Gastrocnemius medialis (tissue), 4 donors: ENCODE measurements at regions not wholly inside any gene's neighbourhood (a gene's known extent, or its start where the extent isn't known, plus 50 kb on each side); places are given as distances from the start of the nearest gene placed in this dataset.

Experiments
- ATAC-seq, 2 donors: fragments of 150-250 bp; one replicate each; pipeline ENCODE4 v1.9.1; 2016
- DNase-seq, 2 donors: peaks; one replicate each; pipeline ENCODE4 v3.0.0-alpha.2; 2019
- H3K27ac ChIP-seq, 4 donors: fragments of 200-600 bp; sonication (generic); 1 replicate in 1 of 4; 2 replicates in 3 of 4; pipeline ENCODE4 v1.5.1; 2016 to 2018; ENCODE audit warnings: mild to moderate bottlenecking in 2 of 4, moderate library complexity in 1 of 4
- H3K27me3 ChIP-seq, 3 donors: fragments of 200-600 bp; sonication (generic) in 2 of 3; 1 replicate in 1 of 3; 2 replicates in 2 of 3; pipeline versions ENCODE4 v1.5.1 to v1.6.0; 2016 to 2019; ENCODE audit warnings: mild to moderate bottlenecking in 1 of 3, moderate library complexity in 1 of 3
- H3K36me3 ChIP-seq, 2 donors: fragments of 200-600 bp; sonication (generic) in 1 of 2; one replicate each; pipeline ENCODE4 v1.5.1; 2017 to 2018
- H3K4me1 ChIP-seq, 2 donors: fragments of 200-600 bp; sonication (generic) in 1 of 2; one replicate each; pipeline ENCODE4 v1.5.1; 2016 to 2017; ENCODE audit warnings: mild to moderate bottlenecking in 2 of 2
- H3K4me3 ChIP-seq, 4 donors: fragments of 200-600 bp; sonication (generic) in 3 of 4; 1 replicate in 1 of 4; 2 replicates in 3 of 4; pipeline ENCODE4 v1.5.1; 2016 to 2019; ENCODE audit warnings: mild to moderate bottlenecking in 2 of 4
- H3K9me3 ChIP-seq, 3 donors: fragments of 200-600 bp; sonication (generic) in 2 of 3; 1 replicate in 1 of 3; 2 replicates in 2 of 3; pipeline ENCODE4 v1.5.1; 2016 to 2019
- POLR2A ChIP-seq, 2 donors: fragments of 450-650 bp; IDR thresholded peaks; one replicate each; pipeline ENCODE4 v1.6.1; 2017; ENCODE audit warnings: antibody characterized with exemption in 2 of 2, mild to moderate bottlenecking in 2 of 2, moderate library complexity in 2 of 2
- in situ Hi-C, 4 donors: fragments of 200-750 bp; cut with MboI; loops; one replicate each; pipeline versions ENCODE4 v1.15.0 to v1.8.0; 2017; ENCODE audit warnings: low sequenced_read_pairs in 4 of 4
- intact Hi-C: fragments of 100-400 bp; cut with DNase I; formaldehyde crosslinking; loops from one replicate; pipeline ENCODE4 v1.15.1; 2023; ENCODE audit warnings: low total_unique reads
- TF ChIP-seq, protein P1 (sequence below), 5 experiments: fragments of 450-650 bp in 3 of 5; fragments of 200-600 bp in 2 of 5; sonication (generic) in 2 of 5; IDR thresholded peaks in 4 of 5; conservative IDR thresholded peaks in 1 of 5; 1 replicate in 4 of 5; 2 replicates in 1 of 5; pipeline ENCODE4 v1.5.1; 2016 to 2019; ENCODE audit warnings: antibody characterized with exemption in 5 of 5, mild to moderate bottlenecking in 3 of 5, moderate library complexity in 3 of 5

DNA sequence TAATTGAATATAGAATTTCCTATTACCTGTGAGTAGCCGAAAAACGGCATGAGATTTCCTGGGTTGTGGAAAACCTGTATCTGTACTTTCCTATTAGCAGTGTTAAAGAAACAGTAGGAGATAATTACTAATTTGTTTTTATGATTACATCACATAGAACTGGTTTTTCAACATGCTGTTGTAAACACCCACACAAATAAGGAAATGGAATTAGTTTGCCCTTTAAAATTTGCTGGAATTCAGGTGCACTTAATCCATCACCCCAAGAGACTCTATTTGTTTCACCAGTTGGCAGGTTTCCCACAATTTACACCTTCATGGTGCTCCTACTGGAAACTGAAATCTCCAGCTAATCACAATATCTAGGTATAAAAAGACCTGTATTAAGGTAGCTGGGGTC lies 274.1 kb upstream of the SLC8A1 start:
- no peak for TF ChIP-seq POLR2A (IDR thresholded peaks at IDR 0.05)
- TF ChIP-seq, protein P1, sequence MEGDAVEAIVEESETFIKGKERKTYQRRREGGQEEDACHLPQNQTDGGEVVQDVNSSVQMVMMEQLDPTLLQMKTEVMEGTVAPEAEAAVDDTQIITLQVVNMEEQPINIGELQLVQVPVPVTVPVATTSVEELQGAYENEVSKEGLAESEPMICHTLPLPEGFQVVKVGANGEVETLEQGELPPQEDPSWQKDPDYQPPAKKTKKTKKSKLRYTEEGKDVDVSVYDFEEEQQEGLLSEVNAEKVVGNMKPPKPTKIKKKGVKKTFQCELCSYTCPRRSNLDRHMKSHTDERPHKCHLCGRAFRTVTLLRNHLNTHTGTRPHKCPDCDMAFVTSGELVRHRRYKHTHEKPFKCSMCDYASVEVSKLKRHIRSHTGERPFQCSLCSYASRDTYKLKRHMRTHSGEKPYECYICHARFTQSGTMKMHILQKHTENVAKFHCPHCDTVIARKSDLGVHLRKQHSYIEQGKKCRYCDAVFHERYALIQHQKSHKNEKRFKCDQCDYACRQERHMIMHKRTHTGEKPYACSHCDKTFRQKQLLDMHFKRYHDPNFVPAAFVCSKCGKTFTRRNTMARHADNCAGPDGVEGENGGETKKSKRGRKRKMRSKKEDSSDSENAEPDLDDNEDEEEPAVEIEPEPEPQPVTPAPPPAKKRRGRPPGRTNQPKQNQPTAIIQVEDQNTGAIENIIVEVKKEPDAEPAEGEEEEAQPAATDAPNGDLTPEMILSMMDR (IDR thresholded peaks at IDR 0.05 in 4 of 5, conservative IDR thresholded peaks at IDR 0.05 in 1 of 5) = no peak
- Histone ChIP-seq H3K27ac (no peak overlapping the region), H3K4me1 (no peaks in the 10 kb centered on the region), H3K36me3 (no peaks in the 10 kb centered on the region), H3K9me3 (no peaks in the 10 kb centered on the region), H3K27me3 (no peaks in the 10 kb centered on the region), H3K4me3 (no peak overlapping the region)
- ATAC-seq = no peak
- DNase-seq = no peak
- in situ Hi-C loops (no loop called here), intact Hi-C loops (no loop called here)

DNA sequence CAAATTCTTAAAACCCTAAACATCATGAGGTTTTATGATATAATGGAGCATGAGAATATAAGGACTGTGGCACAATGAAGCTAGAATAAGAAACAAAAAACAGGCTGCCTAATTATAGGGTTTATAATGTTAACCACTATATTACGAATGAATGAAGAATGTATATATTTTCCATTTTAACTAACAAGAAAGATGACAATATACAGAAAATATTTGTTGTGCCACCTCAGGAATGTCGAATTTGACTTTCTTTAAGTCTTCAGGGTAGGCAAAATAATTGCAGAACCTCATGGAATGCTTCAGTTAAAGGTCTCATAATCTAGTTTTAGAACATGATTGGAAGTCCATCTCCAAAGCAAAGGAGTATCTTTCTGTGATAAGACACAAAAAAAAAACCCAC lies 282.9 kb upstream of the SLC8A1 start:
- ATAC-seq = no peak
- H3K4me3 ChIP-seq = no peak overlapping the region

DNA sequence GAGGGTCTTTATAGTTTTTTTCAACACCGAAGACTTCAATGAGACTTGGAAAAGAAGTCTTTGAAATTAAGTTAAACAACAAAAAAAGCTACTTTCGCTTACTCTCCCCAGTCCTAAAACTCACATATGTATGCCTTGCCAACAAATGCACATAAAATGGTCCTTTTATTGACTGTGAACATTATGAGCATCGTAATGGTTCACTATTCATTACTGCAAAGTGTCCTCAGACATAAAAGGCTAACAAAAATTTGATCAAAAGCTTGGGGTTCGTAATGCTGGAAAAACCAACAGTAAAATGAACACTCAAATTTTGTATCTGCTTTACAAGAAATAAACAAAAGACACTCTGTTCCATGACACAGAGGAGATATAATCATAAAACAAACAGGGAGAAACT lies 285.3 kb upstream of the SLC8A1 start:
- H3K4me3 ChIP-seq = no peak overlapping the region
- TF ChIP-seq, protein P1 (IDR thresholded peaks at IDR 0.05 in 4 of 5, conservative IDR thresholded peaks at IDR 0.05 in 1 of 5) = no peak
- TF ChIP-seq POLR2A (IDR thresholded peaks at IDR 0.05) = no peak
- H3K4me1 ChIP-seq = no peaks in the 10 kb centered on the region
- no peak overlapping the region for H3K27ac ChIP-seq
- no peak for DNase-seq
- no peaks in the 10 kb centered on the region for H3K36me3 ChIP-seq
- no peaks in the 10 kb centered on the region for H3K27me3 ChIP-seq
- H3K9me3 ChIP-seq = no peaks in the 10 kb centered on the region
- intact Hi-C loops (no loop called here), in situ Hi-C loops (no loop called here)
- ATAC-seq = no peak

More for the DNA sequence above, 282.9 kb upstream of the SLC8A1 start:
- intact Hi-C loops = no loop called here
- Histone ChIP-seq H3K4me1 (no peaks in the 10 kb centered on the region), H3K36me3 (no peaks in the 10 kb centered on the region), H3K27me3 (no peaks in the 10 kb centered on the region), H3K9me3 (no peaks in the 10 kb centered on the region), H3K27ac (no peak overlapping the region)
- TF ChIP-seq, protein P1 (IDR thresholded peaks at IDR 0.05 in 4 of 5, conservative IDR thresholded peaks at IDR 0.05 in 1 of 5) = no peak
- no peak for TF ChIP-seq POLR2A (IDR thresholded peaks at IDR 0.05)
- no peak for DNase-seq
- in situ Hi-C loops = no loop called here

DNA sequence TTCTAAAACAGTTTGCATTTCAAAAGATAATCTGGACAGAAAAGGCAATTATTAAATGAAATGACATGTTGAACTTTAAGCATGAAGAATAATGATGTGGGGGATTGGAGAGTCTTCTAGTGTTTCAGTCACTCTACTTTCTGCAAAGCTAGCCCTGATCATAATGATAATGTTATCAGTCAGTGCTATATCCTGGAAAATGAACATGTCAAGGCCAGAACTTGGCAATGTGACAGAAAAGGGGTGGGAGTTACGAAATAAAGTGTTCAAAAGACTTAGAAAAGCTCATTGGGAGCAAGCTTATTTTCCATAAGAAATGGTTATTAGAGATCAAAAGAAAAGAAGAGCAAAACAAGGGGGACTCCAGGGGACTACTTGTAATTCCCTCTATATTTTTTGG lies 288.5 kb upstream of the SLC8A1 start:
- no peak for ATAC-seq
- Histone ChIP-seq H3K9me3 (no peaks in the 10 kb centered on the region), H3K27ac (no peak overlapping the region), H3K27me3 (no peaks in the 10 kb centered on the region), H3K36me3 (no peaks in the 10 kb centered on the region), H3K4me3 (no peak overlapping the region), H3K4me1 (no peaks in the 10 kb centered on the region)
- in situ Hi-C loops = no loop called here
- intact Hi-C loops = no loop called here
- no peak for DNase-seq
- TF ChIP-seq POLR2A (IDR thresholded peaks at IDR 0.05) = no peak
- TF ChIP-seq, protein P1 (IDR thresholded peaks at IDR 0.05 in 4 of 5, conservative IDR thresholded peaks at IDR 0.05 in 1 of 5) = no peak

DNA sequence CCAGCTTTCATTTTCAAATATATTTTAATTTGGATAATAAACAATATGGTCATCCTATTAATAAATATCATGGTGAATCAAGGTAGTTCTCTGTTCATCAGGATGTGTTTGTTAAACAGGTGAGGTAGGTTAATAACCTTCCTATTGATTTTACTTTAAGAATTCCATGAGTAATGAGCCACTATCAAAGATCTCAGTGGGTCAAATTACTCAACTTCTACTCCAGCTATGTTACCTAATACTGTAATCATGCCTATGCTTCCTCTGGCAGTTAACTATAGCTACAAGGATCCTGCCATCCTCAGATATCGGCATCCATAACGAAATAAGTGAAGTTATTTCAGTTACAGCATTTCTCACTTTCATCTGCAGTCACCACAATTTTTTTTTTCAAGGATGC lies 289.6 kb upstream of the SLC8A1 start:
- Histone ChIP-seq H3K27me3 (no peaks in the 10 kb centered on the region), H3K4me1 (no peaks in the 10 kb centered on the region), H3K9me3 (no peaks in the 10 kb centered on the region), H3K27ac (no peak overlapping the region), H3K36me3 (no peaks in the 10 kb centered on the region), H3K4me3 (no peak overlapping the region)
- no peak for ATAC-seq
- intact Hi-C loops = no loop called here
- no peak for TF ChIP-seq POLR2A (IDR thresholded peaks at IDR 0.05)
- TF ChIP-seq, protein P1 (IDR thresholded peaks at IDR 0.05 in 4 of 5, conservative IDR thresholded peaks at IDR 0.05 in 1 of 5) = no peak
- in situ Hi-C loops = no loop called here
- no peak for DNase-seq
